ENCODE measurements at regions not wholly inside any gene's neighbourhood (a gene's known extent, or its start where the extent isn't known, plus 50 kb on each side); places are given as distances from the start of the nearest gene placed in this dataset.

- Histone ChIP-seq H3K4me1 (ENCODE audit: insufficient read depth, low read length) (no peaks in the 10 kb centered on the region), H4K20me1 (ENCODE audit: low read length) (no peaks in the 10 kb centered on the region), H3K4me3 (ENCODE audit: low read length) (no peak overlapping the region), H3K36me3 (ENCODE audit: low read depth, low read length) (no peaks in the 10 kb centered on the region), H3K9me3 (ENCODE audit: low read length) (no peaks in the 10 kb centered on the region), H3K79me2 (ENCODE audit: low read length) (no peaks in the 10 kb centered on the region), H2AFZ (ENCODE audit: low read length) (no peak overlapping the region), H3K9ac (ENCODE audit: low read length) (no peak overlapping the region), H3K27ac (ENCODE audit: low read length) (no peak overlapping the region), H3F3A (ENCODE audit: low read length, unreplicated experiment) (no peaks in the 10 kb centered on the region), H3K4me2 (ENCODE audit: low read length) (no peak overlapping the region), H3K9me2 (replicated peaks; ENCODE audit: low read length) (no peaks in the 10 kb centered on the region), H3K27me3 (ENCODE audit: low read length) (no peaks in the 10 kb centered on the region)
- BruUV-seq (replicated peaks): no TSS peak
- no peak for DNase-seq
- POLR2A ChIA-PET (ENCODE audit: unreplicated experiment): no interaction called here
- ATAC-seq: no peak
- CTCF ChIA-PET: no interaction called here
- no peak for TF ChIP-seq CTCF (conservative IDR thresholded peaks at IDR 0.05; ENCODE audit: low read depth, low read length)
- no peak for TF ChIP-seq EZH2phosphoT487 (IDR thresholded peaks at IDR 0.05; ENCODE audit: borderline replicate concordance, low read length)
- no peak for TF ChIP-seq EZH2 (IDR thresholded peaks at IDR 0.05; ENCODE audit: low read length, unreplicated experiment)
- intact Hi-C loops (cut with micrococcal nuclease): no loop called here
Measured at GRCh38 chrX:26083093-26083492, 55.0 kb upstream of the MAGEB18 start.
